Upper lobe of right lung (tissue), 1 donor: ENCODE measurements at regions not wholly inside any gene's neighbourhood (a gene's known extent, or its start where the extent isn't known, plus 50 kb on each side); places are given as distances from the start of the nearest gene placed in this dataset.

Experiments used
- ATAC-seq: fragments of 200-7000 bp; cut with Tn5 transposase; one replicate; pipeline ENCODE4 v1.9.1; 2020; ENCODE audit warnings: mild to moderate bottlenecking, moderate library complexity
- DNase-seq: peaks from one replicate; pipeline ENCODE4 v3.0.0-alpha.2; 2020
- H3K27ac ChIP-seq: fragments of 200-600 bp; one replicate; pipeline ENCODE4 v1.8.0; 2022
- H3K27me3 ChIP-seq: fragments of 200-600 bp; one replicate; pipeline ENCODE4 v1.8.0; 2022; ENCODE audit warnings: mild to moderate bottlenecking
- H3K36me3 ChIP-seq: fragments of 200-600 bp; one replicate; pipeline ENCODE4 v1.8.0; 2022
- H3K4me1 ChIP-seq: fragments of 200-600 bp; one replicate; pipeline ENCODE4 v1.8.0; 2022
- H3K4me3 ChIP-seq: fragments of 200-600 bp; one replicate; pipeline ENCODE4 v1.8.0; 2022; ENCODE audit warnings: mild to moderate bottlenecking
- H3K9me3 ChIP-seq: fragments of 200-600 bp; one replicate; pipeline ENCODE4 v1.8.0; 2022
- intact Hi-C: fragments of 100-400 bp; cut with DNase I; formaldehyde crosslinking; loops from one replicate; pipeline ENCODE4 v1.11.0; 2022
- TF ChIP-seq, protein P1 (sequence below): fragments of 200-600 bp; IDR thresholded peaks from one replicate; pipeline ENCODE4 v1.8.0; 2022; ENCODE audit warnings: antibody characterized with exemption
- donor health status: DM: no; HTN: yes; CAD: no; lungs with severe emphysema.

DNA sequence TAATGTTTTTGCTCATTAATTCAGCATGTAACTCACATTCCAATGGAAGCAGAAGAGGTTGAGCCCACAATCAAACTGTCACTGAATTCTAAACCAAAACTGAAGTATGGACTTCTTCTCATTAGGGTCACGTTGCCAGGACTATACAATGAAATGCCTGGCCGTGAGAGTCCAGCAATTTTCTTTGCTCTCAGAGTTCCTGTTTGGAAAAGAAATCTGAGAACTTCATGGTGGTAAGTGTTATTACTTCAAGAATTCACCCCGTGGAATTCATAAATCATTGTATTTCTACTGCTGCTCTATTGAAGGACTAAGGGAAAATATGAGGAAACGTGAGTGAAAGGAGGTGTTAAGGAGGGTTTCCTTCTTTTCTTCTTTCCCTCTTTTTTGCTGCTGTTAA lies 441.8 kb upstream of the AKR1E2 start:
- H3K4me3 ChIP-seq: no peak overlapping the region
- no peak overlapping the region for H3K27ac ChIP-seq
- H3K9me3 ChIP-seq: no peaks in the 10 kb centered on the region
- intact Hi-C loops: no loop called here
- DNase-seq (no peak), ATAC-seq (no peak)
- H3K36me3 ChIP-seq: no peaks in the 10 kb centered on the region
- no peaks in the 10 kb centered on the region for H3K4me1 ChIP-seq
- no peaks in the 10 kb centered on the region for H3K27me3 ChIP-seq
- TF ChIP-seq, protein P1, sequence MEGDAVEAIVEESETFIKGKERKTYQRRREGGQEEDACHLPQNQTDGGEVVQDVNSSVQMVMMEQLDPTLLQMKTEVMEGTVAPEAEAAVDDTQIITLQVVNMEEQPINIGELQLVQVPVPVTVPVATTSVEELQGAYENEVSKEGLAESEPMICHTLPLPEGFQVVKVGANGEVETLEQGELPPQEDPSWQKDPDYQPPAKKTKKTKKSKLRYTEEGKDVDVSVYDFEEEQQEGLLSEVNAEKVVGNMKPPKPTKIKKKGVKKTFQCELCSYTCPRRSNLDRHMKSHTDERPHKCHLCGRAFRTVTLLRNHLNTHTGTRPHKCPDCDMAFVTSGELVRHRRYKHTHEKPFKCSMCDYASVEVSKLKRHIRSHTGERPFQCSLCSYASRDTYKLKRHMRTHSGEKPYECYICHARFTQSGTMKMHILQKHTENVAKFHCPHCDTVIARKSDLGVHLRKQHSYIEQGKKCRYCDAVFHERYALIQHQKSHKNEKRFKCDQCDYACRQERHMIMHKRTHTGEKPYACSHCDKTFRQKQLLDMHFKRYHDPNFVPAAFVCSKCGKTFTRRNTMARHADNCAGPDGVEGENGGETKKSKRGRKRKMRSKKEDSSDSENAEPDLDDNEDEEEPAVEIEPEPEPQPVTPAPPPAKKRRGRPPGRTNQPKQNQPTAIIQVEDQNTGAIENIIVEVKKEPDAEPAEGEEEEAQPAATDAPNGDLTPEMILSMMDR: no peak

DNA sequence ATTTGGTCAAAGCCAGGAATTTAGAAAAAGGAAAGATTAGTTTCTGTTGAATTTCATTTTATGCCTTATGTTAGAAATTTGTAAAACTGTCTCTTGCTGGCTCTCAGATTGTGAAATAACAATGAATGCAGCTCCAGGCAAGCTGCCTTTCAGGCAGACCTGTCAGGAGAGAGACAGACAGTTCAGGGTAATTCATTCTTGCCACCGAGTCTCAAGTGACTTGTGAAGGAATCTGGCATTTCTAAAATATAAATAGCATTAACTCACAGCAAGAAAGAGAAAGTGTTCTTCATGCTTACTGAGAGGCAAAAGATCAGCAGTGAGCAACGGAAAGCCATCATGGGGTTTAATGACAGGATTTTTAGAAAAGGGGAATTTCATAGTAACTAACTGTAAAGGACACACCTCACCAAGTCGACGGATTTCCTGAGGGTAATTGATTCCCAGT lies 442.3 kb upstream of the AKR1E2 start:
- no peaks in the 10 kb centered on the region for H3K27me3 ChIP-seq
- intact Hi-C loops: no loop called here
- ATAC-seq (no peak), DNase-seq (no peak)
- H3K4me1 ChIP-seq: no peaks in the 10 kb centered on the region
- H3K36me3 ChIP-seq: no peaks in the 10 kb centered on the region
- H3K27ac ChIP-seq: no peak overlapping the region
- H3K9me3 ChIP-seq: no peaks in the 10 kb centered on the region
- no peak overlapping the region for H3K4me3 ChIP-seq
- TF ChIP-seq, protein P1: no peak

DNA sequence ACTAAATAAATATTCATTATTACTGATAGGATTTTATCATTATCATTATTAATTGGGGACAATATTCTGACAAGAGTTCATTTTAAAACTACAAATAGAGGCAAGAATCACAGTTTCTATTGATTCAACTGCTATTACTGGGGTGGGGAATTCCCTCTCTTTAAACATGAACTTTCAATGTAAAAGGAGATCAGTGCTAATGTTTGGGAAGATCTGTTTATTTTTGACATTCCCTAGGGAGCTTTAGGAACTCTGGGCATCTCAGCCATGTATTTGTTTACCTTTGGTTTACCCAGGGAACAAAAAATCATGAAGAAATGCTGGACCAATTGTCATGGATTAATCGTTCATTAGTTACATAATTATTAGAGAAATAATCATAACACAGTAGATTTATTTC lies 443.2 kb upstream of the AKR1E2 start:
- H3K36me3 ChIP-seq: no peaks in the 10 kb centered on the region
- no peaks in the 10 kb centered on the region for H3K4me1 ChIP-seq
- intact Hi-C loops: no loop called here
- no peak overlapping the region for H3K27ac ChIP-seq
- H3K9me3 ChIP-seq: no peaks in the 10 kb centered on the region
- ATAC-seq: no peak
- no peak for DNase-seq
- no peaks in the 10 kb centered on the region for H3K27me3 ChIP-seq
- TF ChIP-seq, protein P1: no peak
- no peak overlapping the region for H3K4me3 ChIP-seq

DNA sequence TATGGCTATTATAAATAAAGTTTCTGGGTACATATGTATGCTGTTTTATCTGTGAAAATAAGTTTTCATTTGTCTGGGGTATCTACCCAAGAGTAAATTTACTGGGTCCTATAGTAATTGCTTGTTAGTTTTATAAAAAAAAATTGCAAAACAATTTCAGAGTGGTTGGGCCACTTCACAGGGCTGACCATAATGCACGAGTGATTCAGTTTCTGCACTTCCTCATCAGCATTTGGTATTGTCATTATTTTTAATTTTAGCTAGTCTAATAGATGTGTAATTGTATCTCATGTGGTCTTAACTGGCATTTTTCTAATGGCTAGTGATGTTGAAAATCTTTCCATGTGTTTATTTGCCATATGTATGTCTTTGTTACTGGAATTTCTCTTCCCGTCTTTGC lies 452.4 kb upstream of the AKR1E2 start:
- no peaks in the 10 kb centered on the region for H3K27me3 ChIP-seq
- intact Hi-C loops: no loop called here

DNA sequence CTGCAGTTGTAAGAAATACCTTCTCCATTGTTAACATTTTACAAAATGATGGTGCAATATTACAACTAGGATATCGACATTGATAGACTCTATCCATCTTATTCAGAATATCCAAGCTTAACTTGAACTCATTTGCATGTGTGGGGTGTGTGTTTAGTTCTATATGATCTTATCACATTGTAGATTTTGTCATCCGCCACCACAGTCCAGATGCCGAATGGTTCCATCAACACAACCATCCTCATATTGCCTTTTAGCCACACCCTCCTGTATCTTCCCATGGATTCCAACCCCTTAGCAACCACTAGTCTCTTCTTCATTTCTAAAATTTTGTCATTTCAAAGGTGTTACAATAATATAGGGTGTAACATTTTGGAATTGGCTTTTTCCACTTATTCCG lies 452.9 kb upstream of the AKR1E2 start:
- ATAC-seq (no peak), DNase-seq (no peak)
- Histone ChIP-seq H3K27ac (no peak overlapping the region), H3K9me3 (no peaks in the 10 kb centered on the region), H3K4me1 (no peaks in the 10 kb centered on the region), H3K27me3 (no peaks in the 10 kb centered on the region), H3K36me3 (no peaks in the 10 kb centered on the region), H3K4me3 (no peak overlapping the region)
- TF ChIP-seq, protein P1: no peak
- intact Hi-C loops: no loop called here

More for the DNA sequence above, 452.4 kb upstream of the AKR1E2 start:
- Histone ChIP-seq H3K4me1 (no peaks in the 10 kb centered on the region), H3K4me3 (no peak overlapping the region), H3K36me3 (no peaks in the 10 kb centered on the region), H3K27ac (no peak overlapping the region), H3K9me3 (no peaks in the 10 kb centered on the region)
- TF ChIP-seq, protein P1: no peak
- no peak for DNase-seq
- no peak for ATAC-seq

DNA sequence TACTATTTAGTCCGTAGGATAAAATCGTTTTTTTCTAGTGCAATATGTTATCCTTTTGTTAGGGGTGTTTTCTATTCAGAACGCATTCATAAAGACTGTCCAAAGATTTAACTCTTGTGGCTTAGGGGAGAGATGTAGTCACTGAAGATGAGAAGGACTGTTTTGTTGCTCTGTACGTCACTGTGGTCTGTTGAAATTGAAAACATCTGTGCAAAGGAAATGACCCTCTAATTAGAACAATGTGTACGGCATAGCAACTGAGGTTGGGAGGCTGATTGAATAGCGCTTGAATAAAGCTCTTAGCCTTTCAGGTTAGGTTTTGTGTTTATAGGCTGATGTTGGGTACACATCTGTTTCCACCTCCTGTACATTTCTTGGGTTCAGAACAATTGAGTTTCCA lies 453.4 kb upstream of the AKR1E2 start:
- intact Hi-C loops: no loop called here
- no peaks in the 10 kb centered on the region for H3K4me1 ChIP-seq
- H3K36me3 ChIP-seq: no peaks in the 10 kb centered on the region
- H3K9me3 ChIP-seq: no peaks in the 10 kb centered on the region
- DNase-seq: no peak
- H3K27me3 ChIP-seq: no peaks in the 10 kb centered on the region
- H3K27ac ChIP-seq: no peak overlapping the region
- no peak overlapping the region for H3K4me3 ChIP-seq
- no peak for ATAC-seq
- TF ChIP-seq, protein P1: no peak
